Astrocyte of the spinal cord (primary cell): ENCODE measurements at regions not wholly inside any gene's neighbourhood (a gene's known extent, or its start where the extent isn't known, plus 50 kb on each side); places are given as distances from the start of the nearest gene placed in this dataset.

Experiments used
- DNase-seq: peaks from one replicate; pipeline ENCODE4 v3.0.0; 2011; ENCODE audit warnings: low read depth, low spot score
- H3K4me3 ChIP-seq: 2 replicates; pipeline ENCODE4 v1.5.1; 2011; ENCODE audit warnings: low read depth, mild to moderate bottlenecking, low read length, moderate library complexity
- in situ Hi-C: cut with HindIII; loops from 2 replicates; pipeline ENCODE4 v1.10.0; 2017; ENCODE audit warnings: low sequenced_read_pairs
- TF ChIP-seq, protein P1 (sequence below): IDR thresholded peaks from 2 replicates; pipeline ENCODE4 v1.5.1; 2012; ENCODE audit warnings: low read depth, mild to moderate bottlenecking, low read length, inconsistent platforms

- in situ Hi-C loops = no loop called here
- H3K4me3 ChIP-seq = no peak overlapping the region
- no peak for DNase-seq
- TF ChIP-seq, protein P1, sequence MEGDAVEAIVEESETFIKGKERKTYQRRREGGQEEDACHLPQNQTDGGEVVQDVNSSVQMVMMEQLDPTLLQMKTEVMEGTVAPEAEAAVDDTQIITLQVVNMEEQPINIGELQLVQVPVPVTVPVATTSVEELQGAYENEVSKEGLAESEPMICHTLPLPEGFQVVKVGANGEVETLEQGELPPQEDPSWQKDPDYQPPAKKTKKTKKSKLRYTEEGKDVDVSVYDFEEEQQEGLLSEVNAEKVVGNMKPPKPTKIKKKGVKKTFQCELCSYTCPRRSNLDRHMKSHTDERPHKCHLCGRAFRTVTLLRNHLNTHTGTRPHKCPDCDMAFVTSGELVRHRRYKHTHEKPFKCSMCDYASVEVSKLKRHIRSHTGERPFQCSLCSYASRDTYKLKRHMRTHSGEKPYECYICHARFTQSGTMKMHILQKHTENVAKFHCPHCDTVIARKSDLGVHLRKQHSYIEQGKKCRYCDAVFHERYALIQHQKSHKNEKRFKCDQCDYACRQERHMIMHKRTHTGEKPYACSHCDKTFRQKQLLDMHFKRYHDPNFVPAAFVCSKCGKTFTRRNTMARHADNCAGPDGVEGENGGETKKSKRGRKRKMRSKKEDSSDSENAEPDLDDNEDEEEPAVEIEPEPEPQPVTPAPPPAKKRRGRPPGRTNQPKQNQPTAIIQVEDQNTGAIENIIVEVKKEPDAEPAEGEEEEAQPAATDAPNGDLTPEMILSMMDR = no peak
Measured at GRCh38 chr20:51098284-51098810, 75.4 kb upstream of the KCNG1 start.

- TF ChIP-seq, protein P1 = no peak
- in situ Hi-C loops = no loop called here
- DNase-seq = no peak
- H3K4me3 ChIP-seq = no peak overlapping the region
Measured at GRCh38 chr20:51097351-51098120, 74.6 kb upstream of the KCNG1 start.

- TF ChIP-seq, protein P1 = no peak
- in situ Hi-C loops = no loop called here
- DNase-seq = no peak
- H3K4me3 ChIP-seq = no peak overlapping the region
Measured at GRCh38 chr20:51096582-51097267, 73.8 kb upstream of the KCNG1 start.

DNA sequence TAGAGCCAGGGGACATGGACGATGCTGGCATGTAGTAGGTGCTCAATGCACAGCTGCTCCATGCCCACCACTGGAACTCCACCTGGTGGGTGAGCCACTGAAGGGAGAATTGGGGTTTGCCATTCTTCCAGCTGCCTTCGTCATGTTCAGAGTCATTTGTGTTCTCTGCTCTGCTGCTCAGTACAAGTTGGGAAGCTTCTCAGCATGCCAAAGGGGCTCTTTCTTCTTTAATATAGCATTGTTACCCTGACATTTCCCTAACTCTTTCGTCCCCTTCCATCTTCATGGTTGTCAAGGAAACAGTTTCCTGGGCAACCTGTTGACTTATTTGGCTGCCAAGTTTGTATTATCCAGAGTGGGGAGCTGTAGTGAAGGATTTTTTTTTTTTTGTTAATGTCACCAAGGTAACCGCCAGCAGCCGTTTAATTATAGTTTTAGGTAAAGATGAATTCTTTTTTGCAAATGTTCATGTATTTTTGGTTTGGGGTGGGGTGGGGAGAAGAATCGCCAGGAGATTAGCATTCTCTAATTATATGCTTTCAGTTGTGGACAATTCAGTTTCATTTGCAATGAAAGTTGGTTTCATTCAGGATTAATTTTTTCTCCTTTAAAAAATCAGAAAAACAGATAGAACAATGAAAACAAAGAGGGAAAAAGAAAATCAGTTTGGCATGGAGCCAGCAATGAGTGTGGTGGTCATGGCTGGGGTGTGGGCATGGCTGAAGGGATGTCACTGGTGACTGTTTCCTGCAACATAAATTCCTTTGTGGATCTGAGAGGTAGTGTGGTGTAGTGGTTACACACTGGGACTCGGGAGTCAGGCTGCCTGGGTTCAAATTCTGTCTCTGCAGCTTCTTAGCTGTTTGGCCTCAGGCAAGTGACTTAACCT, 73.0 kb upstream of the KCNG1 start:
- TF ChIP-seq, protein P1 = no peak
- no peak for DNase-seq
- in situ Hi-C loops = no loop called here
- no peak overlapping the region for H3K4me3 ChIP-seq

GRCh38 chr20:51094221-51094620, 71.3 kb upstream of the KCNG1 start:
- in situ Hi-C loops = no loop called here
- DNase-seq = no peak
- H3K4me3 ChIP-seq = no peak overlapping the region
- TF ChIP-seq, protein P1 = no peak

GRCh38 chr20:51093240-51093763, 70.4 kb upstream of the KCNG1 start:
- TF ChIP-seq, protein P1 = no peak
- no peak for DNase-seq
- H3K4me3 ChIP-seq = no peak overlapping the region
- in situ Hi-C loops = no loop called here
